T-helper 2 cell treated with Interferon-gamma antibody and Interleukin-4, amounts not matched to agents 5 μg/mL and 100 μg/mL, for 36 hours (primary cell): ENCODE measurements at regions not wholly inside any gene's neighbourhood (a gene's known extent, or its start where the extent isn't known, plus 50 kb on each side); places are given as distances from the start of the nearest gene placed in this dataset.

ENCODE experiments used
- DNase-seq: peaks from one replicate; pipeline ENCODE4 v3.0.0; 2021; ENCODE audit warnings: low spot score
- H3K27ac Mint-ChIP-seq: one replicate; pipeline ENCODE4 v1.8.0; 2021; ENCODE audit warnings: mild to moderate bottlenecking, mixed read lengths
- H3K27me3 Mint-ChIP-seq: one replicate; pipeline ENCODE4 v1.8.0; 2021; ENCODE audit warnings: low read depth, mixed read lengths
- H3K36me3 Mint-ChIP-seq: one replicate; pipeline ENCODE4 v1.8.0; 2021; ENCODE audit warnings: low read depth, mixed read lengths
- H3K4me1 Mint-ChIP-seq: one replicate; pipeline ENCODE4 v1.8.0; 2021; ENCODE audit warnings: low read depth, mixed read lengths
- H3K4me3 Mint-ChIP-seq: one replicate; pipeline ENCODE4 v1.8.0; 2022; ENCODE audit warnings: mild to moderate bottlenecking, moderate library complexity, mixed read lengths
- H3K9me3 Mint-ChIP-seq: one replicate; pipeline ENCODE4 v1.8.0; 2021; ENCODE audit warnings: mixed read lengths

GRCh38 chr4:126123611-126124325 is 809.0 kb downstream of the FAT4 start:
- Mint-ChIP-seq H3K36me3 (no peaks in the 10 kb centered on the region), H3K27me3 (no peaks in the 10 kb centered on the region), H3K9me3 (peaks cover 26% of the 10 kb centered on the region), H3K27ac (no peak overlapping the region), H3K4me3 (no peak overlapping the region), H3K4me1 (no peaks in the 10 kb centered on the region)
- DNase-seq = no peak

DNA sequence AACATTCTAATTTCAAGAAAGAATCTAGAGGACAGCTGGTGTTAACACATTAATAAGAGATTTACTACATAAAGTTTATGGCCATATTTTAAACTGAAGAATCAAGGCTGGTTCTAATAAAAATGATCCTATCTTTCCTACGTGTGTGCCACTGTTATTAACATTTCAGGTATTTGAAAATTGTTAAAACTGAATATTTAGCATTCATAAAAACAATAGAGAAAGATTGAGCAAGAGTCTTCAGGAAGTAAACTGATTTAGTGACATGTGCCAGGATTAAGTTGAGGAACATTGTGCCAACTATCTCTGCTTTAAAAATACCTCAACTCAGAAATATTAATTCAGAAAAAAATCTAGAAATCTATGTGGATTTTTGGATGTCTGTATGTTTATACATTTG is 810.1 kb downstream of the FAT4 start:
- no peak overlapping the region for H3K27ac Mint-ChIP-seq
- no peaks in the 10 kb centered on the region for H3K36me3 Mint-ChIP-seq
- H3K4me1 Mint-ChIP-seq = no peaks in the 10 kb centered on the region
- H3K27me3 Mint-ChIP-seq = no peaks in the 10 kb centered on the region
- no peak for DNase-seq
- H3K9me3 Mint-ChIP-seq = peaks cover 27% of the 10 kb centered on the region
- no peak overlapping the region for H3K4me3 Mint-ChIP-seq

DNA sequence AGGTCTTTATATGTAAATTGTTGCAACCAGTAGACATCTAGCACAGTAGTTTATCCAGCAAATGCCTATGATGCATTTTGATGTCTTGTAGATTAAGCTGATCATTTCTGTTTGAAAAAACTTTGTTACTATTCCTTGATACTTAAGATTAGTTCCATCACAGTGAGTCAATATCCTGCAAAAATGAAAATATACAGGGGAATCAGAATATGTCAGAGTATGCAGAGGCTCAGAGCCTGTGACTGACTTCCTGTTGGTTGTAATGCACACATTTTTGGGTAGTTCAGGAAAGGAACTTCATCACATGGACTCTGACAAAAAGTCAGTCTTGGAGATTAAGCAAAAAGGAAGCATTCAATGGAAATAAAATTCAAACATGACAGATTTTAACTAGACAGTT is 815.5 kb downstream of the FAT4 start:
- no peak for DNase-seq
- H3K36me3 Mint-ChIP-seq = no peaks in the 10 kb centered on the region
- no peaks in the 10 kb centered on the region for H3K4me1 Mint-ChIP-seq
- H3K27ac Mint-ChIP-seq = no peak overlapping the region
- no peak overlapping the region for H3K4me3 Mint-ChIP-seq
- peaks cover 38% of the 10 kb centered on the region for H3K9me3 Mint-ChIP-seq
- H3K27me3 Mint-ChIP-seq = no peaks in the 10 kb centered on the region

- no peak overlapping the region for H3K4me3 Mint-ChIP-seq
- H3K9me3 Mint-ChIP-seq = peaks cover 17% of the 10 kb centered on the region
- H3K36me3 Mint-ChIP-seq = no peaks in the 10 kb centered on the region
- no peak overlapping the region for H3K27ac Mint-ChIP-seq
- no peaks in the 10 kb centered on the region for H3K27me3 Mint-ChIP-seq
- no peaks in the 10 kb centered on the region for H3K4me1 Mint-ChIP-seq
- DNase-seq = no peak
Measured at GRCh38 chr4:126136922-126137781, 822.4 kb downstream of the FAT4 start.

DNA sequence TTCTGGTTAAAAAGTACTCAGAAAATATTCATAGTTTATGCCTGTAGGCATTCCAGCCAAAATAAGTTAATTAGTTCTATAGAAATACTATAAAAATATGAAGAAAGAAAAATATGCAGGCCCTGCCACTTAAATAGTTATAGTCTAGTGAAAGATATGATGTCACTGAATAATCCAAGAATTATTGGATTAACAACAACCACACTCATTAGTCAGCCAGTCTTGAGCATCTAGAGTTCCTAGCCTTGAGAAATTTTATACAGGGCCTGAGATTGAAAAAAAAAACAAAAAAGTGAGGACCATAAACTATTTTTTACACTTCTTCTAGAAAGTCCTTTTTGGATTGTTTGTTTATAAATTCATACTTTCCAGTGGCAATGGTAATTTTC is 823.0 kb downstream of the FAT4 start:
- no peaks in the 10 kb centered on the region for H3K4me1 Mint-ChIP-seq
- DNase-seq = no peak
- no peak overlapping the region for H3K27ac Mint-ChIP-seq
- H3K9me3 Mint-ChIP-seq = peaks cover 17% of the 10 kb centered on the region
- H3K27me3 Mint-ChIP-seq = no peaks in the 10 kb centered on the region
- H3K4me3 Mint-ChIP-seq = no peak overlapping the region
- H3K36me3 Mint-ChIP-seq = no peaks in the 10 kb centered on the region

- Mint-ChIP-seq H3K4me3 (no peak overlapping the region), H3K27me3 (no peaks in the 10 kb centered on the region), H3K36me3 (no peaks in the 10 kb centered on the region), H3K9me3 (peaks cover 15% of the 10 kb centered on the region), H3K4me1 (no peaks in the 10 kb centered on the region), H3K27ac (no peak overlapping the region)
- DNase-seq = no peak
Measured at GRCh38 chr4:126144543-126145237, 829.9 kb downstream of the FAT4 start.

GRCh38 chr4:126168484-126168883 is 853.7 kb downstream of the FAT4 start:
- Mint-ChIP-seq H3K36me3 (no peaks in the 10 kb centered on the region), H3K4me3 (no peak overlapping the region), H3K9me3 (peaks cover 4% of the 10 kb centered on the region), H3K27me3 (no peaks in the 10 kb centered on the region), H3K27ac (no peak overlapping the region), H3K4me1 (no peaks in the 10 kb centered on the region)
- DNase-seq = no peak

DNA sequence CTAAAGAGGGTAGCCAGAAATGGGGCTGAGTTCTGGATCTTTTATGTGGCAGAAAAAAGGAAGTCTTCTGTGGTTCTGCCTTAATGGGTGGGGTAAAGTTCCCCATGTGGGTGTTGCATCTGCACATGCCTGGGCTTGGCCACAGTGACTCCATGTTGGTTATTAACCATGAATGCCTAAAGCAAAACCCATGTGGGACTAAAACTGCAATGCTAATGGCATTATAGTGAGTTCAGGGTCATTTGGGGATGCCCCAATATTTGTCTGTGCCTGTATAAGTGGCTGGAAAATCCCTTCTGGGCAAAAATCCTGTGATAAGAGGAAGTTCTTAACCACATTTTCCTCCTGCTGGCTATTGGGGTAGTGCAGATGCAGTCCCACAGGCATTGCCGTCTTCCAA is 857.4 kb downstream of the FAT4 start:
- Mint-ChIP-seq H3K4me3 (no peak overlapping the region), H3K27me3 (no peaks in the 10 kb centered on the region)

DNA sequence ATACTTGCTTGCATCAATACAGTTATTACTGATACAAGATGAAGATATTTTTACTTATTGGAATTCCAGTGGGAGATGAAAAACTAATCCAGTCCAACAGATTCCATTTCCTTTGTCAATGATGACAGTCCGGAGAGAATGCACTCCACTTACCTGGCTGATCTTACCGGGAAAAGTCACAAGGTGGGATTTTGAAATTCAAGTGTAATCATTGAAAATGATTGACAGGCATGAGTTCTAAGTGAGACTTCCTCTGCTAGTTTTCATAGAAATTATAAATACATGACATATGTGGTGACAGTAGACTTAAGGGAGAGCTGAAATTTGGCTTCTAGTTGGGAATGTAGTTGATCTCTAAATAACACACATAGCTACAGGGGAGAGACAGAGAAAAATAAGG is 859.9 kb downstream of the FAT4 start:
- Mint-ChIP-seq H3K27me3 (no peaks in the 10 kb centered on the region), H3K4me3 (no peak overlapping the region), H3K36me3 (no peaks in the 10 kb centered on the region), H3K9me3 (peaks cover 5% of the 10 kb centered on the region), H3K27ac (no peak overlapping the region), H3K4me1 (no peaks in the 10 kb centered on the region)
- DNase-seq = no peak

More for the DNA sequence above, 857.4 kb downstream of the FAT4 start:
- peaks cover 8% of the 10 kb centered on the region for H3K9me3 Mint-ChIP-seq
- no peak for DNase-seq
- no peak overlapping the region for H3K27ac Mint-ChIP-seq
- no peaks in the 10 kb centered on the region for H3K36me3 Mint-ChIP-seq
- H3K4me1 Mint-ChIP-seq = no peaks in the 10 kb centered on the region

GRCh38 chr4:126180642-126181041 is 865.9 kb downstream of the FAT4 start:
- Mint-ChIP-seq H3K27ac (no peak overlapping the region), H3K4me3 (no peak overlapping the region), H3K27me3 (no peaks in the 10 kb centered on the region), H3K36me3 (no peaks in the 10 kb centered on the region), H3K9me3 (peaks cover 18% of the 10 kb centered on the region), H3K4me1 (no peaks in the 10 kb centered on the region)
- no peak for DNase-seq

DNA sequence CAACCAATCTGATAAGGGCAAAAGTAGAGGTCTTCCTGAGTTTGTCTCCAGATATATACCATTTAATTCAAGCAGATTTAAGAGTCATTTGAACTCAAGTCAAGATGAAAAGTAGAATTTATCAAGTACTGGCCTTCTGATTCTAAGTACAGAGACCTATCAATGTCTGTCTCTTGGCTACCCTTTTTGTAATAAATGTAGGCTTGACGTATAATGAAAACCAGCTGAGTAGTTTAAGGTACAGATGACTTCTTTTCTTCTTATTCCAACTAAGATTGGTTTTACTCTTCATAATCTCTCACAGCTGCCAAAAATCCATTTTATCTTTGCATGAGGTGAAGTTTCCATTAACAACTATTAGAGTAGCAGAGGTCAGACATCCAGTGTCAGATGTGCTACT is 867.6 kb downstream of the FAT4 start:
- Mint-ChIP-seq H3K36me3 (no peaks in the 10 kb centered on the region), H3K27ac (no peak overlapping the region), H3K27me3 (no peaks in the 10 kb centered on the region), H3K4me3 (no peak overlapping the region), H3K9me3 (peaks cover 15% of the 10 kb centered on the region), H3K4me1 (no peaks in the 10 kb centered on the region)
- DNase-seq = no peak

- no peaks in the 10 kb centered on the region for H3K27me3 Mint-ChIP-seq
- H3K9me3 Mint-ChIP-seq = peaks cover 15% of the 10 kb centered on the region
- no peak overlapping the region for H3K4me3 Mint-ChIP-seq
- no peaks in the 10 kb centered on the region for H3K4me1 Mint-ChIP-seq
- no peaks in the 10 kb centered on the region for H3K36me3 Mint-ChIP-seq
- DNase-seq = no peak
- H3K27ac Mint-ChIP-seq = no peak overlapping the region
Measured at GRCh38 chr4:126182786-126183185, 868.0 kb downstream of the FAT4 start.

DNA sequence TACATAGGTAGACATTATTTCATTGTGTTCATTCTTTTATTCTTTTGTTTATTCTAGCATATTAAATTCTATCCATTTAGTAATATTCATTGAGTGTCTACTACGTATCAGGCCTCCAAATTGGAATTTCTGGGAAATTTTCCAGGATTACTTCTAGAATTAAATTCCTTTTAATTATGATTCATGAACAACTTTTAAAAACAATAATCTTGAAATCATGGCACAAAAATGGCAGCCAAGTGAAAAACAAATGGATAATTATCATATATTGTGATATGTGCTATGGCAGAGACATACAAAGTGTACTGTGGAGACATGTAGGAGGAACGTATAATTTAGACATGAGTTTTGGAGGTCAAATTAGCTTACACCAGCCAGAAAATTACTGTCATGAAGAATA is 868.5 kb downstream of the FAT4 start:
- Mint-ChIP-seq H3K36me3 (no peaks in the 10 kb centered on the region), H3K27ac (no peak overlapping the region), H3K9me3 (peaks cover 15% of the 10 kb centered on the region), H3K4me3 (no peak overlapping the region), H3K27me3 (no peaks in the 10 kb centered on the region), H3K4me1 (no peaks in the 10 kb centered on the region)
- no peak for DNase-seq

DNA sequence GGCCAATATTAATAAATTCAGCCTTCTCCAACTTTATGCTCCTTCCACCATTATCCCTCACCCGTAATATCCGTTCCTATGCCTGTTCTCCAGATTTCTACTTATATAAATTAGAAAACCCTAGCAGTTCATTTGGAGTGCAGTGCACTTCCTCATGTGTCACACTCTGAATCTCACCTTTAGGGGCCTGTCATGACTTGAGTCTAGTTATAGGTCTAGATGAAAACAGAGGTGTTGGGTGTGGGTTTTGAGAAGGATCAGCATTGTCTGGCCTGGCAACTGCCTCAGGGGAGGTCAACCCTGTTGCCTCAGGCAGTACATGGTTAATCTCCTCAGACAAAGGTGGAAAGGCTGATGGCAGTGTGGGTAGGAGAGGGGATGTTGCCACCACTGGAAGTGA is 876.8 kb downstream of the FAT4 start:
- peaks cover 15% of the 10 kb centered on the region for H3K9me3 Mint-ChIP-seq
- no peak for DNase-seq
- no peaks in the 10 kb centered on the region for H3K36me3 Mint-ChIP-seq
- no peak overlapping the region for H3K4me3 Mint-ChIP-seq
- no peak overlapping the region for H3K27ac Mint-ChIP-seq
- no peaks in the 10 kb centered on the region for H3K27me3 Mint-ChIP-seq
- H3K4me1 Mint-ChIP-seq = no peaks in the 10 kb centered on the region
